ENCODE measurements at regions not wholly inside any gene's neighbourhood (a gene's known extent, or its start where the extent isn't known, plus 50 kb on each side); places are given as distances from the start of the nearest gene placed in this dataset.

DNA sequence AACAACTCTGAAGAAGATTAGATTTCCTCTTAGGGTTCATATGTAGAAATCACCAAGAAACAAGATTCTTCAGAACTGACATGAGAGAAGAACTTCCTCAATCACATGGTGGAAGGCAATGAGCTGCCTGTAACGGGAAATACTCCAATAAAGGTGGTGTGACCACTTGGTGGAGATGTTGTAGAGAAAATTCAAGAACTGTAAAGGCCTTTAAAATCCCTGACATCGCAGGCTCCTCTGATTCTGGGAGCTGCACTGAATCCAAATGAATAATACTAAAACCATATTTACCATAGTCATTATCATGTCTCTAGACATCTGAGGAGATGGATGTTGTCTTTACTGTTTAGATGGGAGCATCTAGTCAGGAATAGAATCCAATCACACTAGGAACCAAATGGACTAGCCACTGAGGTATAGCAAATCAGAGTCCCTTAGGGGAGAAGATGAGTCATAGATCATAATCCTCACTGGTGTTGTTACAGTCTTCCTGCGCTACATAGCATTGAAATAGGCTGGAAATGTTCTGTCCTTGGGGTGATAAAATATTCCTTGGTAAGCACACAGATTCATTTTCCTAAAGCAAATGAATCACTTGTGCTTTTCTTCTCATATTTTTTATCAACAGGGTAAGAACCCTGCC, 321.6 kb upstream of the TENM4 start:
- DNase-seq (ENCODE audit: low read depth) = no peak

DNA sequence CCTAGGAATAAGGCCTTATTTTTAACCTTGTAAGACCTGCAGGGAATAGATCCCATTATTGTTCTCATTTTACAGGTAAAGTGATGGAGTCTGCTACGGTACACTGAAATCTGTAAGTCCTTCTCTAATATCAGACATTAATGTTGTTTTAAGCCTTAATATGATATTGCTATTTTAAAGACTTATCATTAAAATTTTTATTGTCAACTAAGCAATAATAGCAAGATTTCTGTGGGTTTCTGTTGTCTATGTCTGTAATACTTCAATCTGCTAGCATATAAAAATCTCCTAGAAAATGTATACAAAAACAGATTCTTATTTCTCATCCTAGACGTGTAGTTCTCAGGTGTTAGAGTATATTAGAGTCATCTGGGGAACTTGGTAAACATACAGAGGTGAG, 317.5 kb upstream of the TENM4 start:
- DNase-seq (ENCODE audit: low read depth) = no peak

DNA sequence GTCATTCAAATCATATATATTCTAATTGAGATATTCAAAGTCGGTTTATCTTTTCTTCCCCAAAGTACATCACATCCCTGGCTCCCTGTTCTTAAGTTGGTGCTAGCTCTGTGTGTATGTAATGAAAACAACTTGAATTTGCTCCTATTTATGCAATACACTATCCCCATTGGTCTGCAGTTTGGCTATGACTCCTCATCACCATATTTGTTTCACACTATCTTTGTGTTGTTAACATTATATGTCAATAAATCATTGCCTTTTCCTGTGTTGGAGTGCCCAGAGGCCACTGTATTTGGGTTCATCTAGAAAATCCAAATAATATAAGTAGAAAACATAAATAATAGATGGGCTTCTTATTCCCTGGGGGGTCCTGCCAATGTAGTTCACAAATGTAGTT, 306.6 kb upstream of the TENM4 start:
- no peak for DNase-seq (ENCODE audit: low read depth)

DNA sequence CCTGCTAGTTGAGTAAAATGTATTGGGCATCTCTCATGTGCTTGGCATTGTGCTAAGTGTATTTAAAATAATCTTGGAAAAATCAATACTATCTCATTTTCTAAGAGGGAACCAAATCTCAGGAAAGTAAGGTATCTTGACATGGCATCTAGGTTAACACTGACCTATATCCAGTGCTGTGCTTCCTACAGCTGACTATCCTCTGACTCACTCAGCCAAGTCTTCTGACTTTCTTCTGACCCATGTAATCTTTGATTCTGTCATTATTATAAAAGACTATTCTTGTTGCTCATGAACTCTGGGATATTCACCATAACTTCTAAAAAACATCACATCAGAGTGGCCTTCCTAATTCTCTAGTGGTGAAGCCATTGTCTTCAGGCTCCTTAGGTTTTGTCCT, 304.1 kb upstream of the TENM4 start:
- DNase-seq (ENCODE audit: low read depth) = no peak

DNA sequence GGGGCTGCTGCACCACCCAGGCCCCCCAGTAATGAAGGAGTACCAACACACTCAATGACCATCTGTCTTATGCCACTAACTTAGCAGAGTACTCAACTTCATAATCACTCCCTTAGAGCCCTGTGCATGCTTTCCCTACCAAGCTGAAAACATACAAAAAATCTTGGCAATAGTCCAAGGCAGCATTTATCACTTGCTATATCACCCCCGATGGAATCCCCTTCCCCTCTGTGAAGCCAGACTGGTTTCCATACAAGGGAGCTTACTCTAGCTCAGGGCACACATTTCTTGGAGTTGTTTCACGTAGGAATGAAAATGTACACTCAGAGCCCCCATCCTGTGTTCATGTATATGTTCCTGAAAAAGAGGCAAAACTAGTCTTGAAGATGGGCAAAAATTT, 301.3 kb upstream of the TENM4 start:
- no peak for DNase-seq (ENCODE audit: low read depth)

DNA sequence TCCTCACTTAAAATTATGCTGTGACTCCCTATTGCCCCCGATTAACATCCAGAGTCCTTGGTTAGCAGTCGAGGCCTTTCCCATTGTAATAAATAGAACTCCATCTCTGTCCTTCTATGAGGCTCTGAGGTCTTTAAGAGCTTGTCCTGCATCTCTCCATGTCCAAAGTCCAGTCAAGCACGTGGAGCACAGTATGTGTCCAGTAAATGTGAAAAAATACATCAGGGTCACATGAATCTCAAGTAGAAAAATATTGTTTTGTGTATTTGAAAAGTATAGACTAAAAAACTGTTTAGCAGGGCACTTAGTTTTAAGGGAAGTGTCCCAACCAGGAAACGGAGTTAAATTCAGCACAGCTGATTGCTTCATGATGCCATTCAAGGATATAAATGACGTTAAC, 298.8 kb upstream of the TENM4 start:
- no peak for DNase-seq (ENCODE audit: low read depth)

DNA sequence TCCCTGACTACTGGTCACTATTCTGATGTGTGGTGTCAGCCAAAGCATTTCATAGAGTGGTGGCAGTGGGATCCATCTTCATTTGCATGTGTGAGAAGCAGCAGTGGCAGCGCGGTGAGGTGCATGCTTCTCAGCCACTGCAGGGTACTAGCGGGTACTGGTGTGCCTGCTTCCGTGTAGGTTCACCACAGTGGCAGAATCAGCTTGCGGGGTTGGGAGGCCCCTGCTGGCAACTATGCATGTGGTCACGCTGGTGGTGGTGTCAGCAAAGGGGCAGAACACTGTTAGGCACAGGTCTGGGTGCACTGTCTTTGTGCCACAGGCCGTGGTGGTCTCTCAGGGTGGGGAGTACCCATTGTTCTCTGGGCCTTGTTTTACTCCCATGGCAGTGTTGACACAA, 286.4 kb upstream of the TENM4 start:
- no peak for DNase-seq (ENCODE audit: low read depth)

DNA sequence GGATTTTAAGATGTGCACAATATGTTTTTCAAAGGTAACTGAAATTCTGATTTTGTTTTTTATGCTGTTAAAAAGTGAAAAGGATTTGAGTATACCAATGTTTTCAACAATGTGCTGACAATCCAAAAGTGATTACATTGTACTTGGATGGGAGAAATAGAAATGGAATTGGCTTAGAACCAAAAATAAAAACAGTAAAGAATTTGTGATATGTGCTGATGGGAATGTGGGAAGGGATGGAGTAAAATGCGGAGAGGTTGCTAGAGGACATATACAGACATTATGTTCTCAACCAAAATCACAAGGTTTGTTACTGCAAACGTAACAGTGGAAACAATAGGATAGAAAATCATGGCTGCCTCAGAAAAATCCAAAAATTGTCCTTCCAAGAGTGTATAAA, 279.3 kb upstream of the TENM4 start:
- no peak for DNase-seq (ENCODE audit: low read depth)

DNA sequence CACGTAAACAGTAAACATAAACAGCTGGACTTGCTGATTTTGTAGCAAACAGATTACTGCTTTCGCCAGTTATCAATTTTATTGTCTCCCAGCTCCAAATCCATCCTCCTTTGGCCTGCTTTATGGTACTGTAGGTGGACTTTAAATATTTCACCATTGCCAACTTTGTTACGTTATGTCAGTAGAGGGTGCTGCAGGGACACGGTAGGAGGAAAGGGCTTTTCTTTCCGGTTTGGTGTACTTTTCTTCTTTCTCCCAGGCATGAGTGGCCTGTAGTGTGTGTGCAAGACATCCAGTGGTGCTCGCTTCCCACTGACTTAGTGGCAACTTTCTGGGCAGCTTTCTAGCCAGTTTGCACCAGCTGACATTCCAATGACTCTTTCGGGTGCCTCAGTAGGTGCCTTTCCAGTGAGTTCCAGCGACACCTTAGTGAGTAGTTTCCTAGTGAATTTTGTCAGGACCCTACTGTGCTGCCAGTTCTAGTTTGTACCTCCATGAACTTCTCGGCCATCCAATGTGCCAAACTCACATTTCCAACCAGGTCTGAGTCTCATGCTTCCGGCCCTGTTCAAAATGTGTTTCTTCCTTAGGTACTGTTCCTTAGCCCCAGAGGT, 267.6 kb upstream of the TENM4 start:
- DNase-seq (ENCODE audit: low read depth) = no peak

DNA sequence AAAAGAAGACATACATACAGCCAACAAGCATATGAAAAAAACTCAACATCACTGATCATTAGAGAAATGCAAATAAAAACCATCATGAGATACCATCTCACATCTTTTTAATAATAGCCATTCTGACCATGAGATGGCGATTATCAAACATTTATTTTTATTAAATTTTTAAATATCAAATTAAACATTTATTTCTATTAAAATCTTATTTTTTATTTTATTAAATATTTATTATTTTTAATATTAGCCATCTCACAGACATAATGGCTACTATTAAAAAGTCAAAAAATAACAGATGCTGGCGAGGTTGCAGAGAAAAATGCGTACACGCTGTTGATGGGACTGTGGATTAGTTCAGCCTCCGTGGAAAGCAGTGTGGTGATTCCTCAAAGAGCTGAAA, 264.8 kb upstream of the TENM4 start:
- no peak for DNase-seq (ENCODE audit: low read depth)

DNA sequence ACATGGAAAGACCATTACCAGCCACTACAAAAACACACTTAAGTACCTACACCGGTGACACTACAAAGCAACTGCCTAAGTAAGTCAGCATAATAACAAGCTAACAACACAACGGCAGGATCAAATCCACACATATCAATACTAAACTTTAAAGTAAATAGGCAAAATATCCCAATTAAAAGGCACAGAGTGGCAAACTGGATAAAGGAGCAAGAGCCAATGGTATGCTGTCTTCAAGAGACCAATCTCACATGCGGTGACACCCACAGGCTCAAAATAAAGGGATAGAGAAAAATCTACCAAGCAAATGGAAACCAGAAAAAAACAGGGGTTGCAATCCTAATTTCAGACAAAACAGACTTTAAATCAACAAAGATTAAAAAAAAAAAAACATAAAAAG, 261.5 kb upstream of the TENM4 start:
- no peak for DNase-seq (ENCODE audit: low read depth)

DNA sequence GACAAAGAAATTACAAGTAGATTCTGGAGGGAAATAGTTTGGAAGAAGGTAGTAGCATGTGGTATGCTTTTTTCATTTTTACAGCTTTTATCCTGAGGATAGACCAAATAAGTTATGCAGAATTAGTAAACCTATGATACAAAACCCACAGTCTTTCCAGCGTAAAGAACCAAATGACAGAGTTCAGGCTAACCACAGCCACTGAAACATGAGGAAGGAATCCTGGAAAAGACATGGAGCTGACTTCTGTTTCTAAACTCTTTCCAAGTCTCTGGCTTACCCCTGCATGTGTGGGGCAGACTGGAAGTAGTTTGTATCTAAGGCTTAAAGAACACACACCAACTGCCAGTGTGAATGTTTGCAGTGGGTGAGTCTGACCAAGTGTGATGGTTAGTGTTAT, 258.4 kb upstream of the TENM4 start:
- no peak for DNase-seq (ENCODE audit: low read depth)

DNA sequence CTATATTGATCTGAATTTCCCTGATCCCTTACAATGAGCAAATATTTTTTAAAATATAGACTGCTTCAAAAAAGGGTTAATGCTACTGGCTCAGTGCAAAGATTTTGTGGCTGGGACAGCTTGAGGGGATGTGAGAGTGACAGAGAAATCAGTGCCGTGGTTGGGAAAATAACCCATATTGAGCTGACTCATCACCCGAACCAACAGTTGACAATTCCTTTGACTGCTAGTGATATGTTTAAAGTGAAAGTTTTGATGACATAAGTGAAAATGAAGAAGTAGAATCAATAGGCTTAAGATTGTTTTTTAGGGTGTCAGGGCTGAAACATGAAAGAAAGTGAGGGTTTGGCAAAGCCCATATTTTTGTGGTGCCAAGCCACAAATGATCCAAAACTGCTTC, 257.1 kb upstream of the TENM4 start:
- DNase-seq (ENCODE audit: low read depth) = no peak

DNA sequence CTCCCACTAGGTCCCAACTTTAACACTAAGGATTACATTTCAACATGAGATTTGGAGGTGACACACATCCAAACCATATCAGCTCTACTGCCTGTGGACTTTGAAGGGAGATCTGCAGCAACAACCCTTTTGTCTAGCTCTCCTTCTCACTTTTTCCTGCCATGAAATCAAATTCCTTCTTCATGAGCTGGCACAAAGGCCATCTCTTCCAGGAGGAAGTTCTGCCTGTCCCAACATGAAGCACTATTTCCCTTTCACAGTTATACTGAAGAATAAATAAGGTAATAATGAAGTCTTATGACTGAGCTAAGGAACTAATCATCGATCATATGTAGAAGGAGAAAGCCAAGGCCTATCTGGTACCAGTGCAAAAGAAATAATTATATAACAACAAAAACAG, 253.5 kb upstream of the TENM4 start:
- no peak for DNase-seq (ENCODE audit: low read depth)

DNA sequence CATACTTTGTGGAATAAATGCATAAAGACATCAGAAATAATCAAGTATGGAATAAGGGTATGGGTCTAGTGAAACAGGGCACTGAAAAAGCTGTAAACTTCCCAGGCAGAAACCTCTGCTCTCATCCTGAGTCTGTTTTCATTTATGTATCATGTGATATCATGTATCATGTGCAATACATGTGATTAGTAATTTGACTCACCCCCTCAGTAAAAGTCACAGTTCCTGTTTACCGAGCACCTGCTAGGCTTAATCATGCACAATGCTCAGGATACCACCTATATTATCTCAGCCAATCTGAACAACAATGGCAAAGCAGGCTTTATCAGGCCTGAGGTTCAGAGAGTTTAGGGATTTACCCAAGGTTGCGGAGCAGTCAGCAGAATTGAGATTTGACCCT, 250.6 kb upstream of the TENM4 start:
- DNase-seq (ENCODE audit: low read depth) = no peak

DNA sequence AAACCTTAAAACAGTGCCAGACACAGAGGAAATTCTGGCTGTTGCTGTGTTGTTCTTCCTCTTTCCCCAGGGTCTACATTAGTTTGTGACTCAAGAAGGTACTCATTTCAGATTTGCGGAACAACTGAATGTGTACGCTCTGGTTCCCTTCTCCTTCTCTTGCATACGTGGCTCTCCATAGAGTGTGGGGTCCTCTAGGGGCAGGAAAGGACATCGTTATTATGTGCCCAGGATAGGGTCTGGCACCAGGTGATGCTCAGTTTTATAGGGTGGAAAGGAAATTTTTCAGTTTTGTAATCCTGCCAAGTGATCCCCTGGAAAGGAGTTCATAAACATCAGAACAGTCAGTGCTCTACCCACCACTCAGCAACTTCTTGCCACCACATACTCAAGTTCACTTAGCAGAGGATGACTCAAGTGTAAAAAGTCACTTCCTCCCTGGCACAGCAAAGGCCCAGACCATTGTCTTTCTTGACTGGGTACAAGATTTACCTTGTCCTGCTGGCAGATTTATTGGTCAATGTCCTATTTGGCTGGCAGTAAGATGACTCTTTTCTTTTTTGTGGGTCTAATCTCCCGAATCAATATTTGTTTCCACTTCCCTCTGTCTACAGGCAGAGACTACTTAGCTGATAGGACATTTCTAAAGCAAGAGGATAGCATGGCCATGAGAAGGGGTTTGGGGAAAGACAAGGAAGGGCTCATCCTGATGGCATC, 246.0 kb upstream of the TENM4 start:
- no peak for DNase-seq (ENCODE audit: low read depth)

DNA sequence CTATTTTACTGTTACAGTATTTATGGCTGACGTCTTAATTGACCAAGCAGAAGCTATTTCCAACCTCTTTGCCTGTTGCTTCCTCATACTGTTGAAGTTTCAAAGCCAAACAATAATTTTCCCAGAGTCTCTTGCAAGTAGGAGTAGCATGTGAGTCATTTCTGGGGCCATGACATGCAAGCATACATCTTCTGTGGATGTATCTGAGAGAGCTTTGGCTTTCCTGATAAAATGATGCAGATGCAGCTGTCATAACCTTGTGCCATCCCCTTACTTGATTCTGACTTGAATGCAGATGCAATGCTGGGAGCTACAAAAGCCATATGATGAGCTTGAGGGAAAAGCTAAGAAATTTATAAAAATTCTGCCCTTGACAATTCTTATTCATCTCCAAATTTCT, 243.1 kb upstream of the TENM4 start:
- DNase-seq (ENCODE audit: low read depth) = no peak

DNA sequence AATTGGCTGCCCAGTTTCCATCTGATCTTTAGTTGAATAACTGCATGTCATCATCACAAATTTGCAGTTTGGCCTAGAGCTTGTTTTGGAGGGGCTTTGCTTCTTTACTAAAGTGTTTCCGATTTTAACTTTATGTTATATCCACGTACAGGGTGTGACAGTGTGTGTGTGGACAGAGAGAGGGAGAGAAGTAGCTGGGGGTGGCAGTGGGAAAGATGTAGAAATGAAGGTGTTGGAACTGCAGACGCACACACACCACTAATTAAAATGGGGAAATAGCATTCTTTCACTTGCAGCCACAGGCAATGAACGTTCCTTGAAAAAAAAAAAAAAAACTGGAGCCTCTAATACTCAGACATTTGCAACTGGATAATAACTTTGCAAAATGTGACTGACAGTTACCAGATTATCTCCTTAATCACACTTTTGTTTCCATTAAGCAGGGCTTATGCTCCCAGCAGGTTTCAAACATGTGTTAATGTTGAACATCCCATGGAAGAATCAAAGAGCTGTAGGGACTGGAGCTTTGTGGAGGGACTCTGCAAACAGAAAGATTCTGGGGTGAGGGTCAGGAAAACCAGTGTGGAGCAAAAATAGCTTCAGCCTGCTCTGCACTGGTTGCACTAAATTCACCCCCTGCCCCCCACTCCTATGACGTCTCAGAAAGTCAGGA, 238.1 kb upstream of the TENM4 start:
- no peak for DNase-seq (ENCODE audit: low read depth)

DNA sequence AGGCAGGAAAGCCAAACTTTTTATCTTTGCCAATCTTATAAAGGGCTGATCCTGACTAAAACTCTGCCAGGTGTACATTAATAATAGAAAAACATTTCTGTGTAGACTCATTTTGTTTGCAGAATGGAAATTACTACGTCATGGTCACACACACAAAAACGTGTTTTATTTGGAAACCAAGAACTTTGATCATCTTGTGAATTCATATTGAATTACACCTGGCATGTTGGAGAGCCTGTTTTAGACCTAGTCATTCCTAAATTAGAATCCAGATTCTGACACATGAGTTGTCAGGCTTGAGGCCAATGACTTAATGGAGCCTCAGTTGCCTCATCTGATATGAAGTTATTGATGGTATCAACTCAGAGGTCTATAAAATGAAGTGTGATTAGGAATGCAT, 235.6 kb upstream of the TENM4 start:
- DNase-seq (ENCODE audit: low read depth) = no peak

DNA sequence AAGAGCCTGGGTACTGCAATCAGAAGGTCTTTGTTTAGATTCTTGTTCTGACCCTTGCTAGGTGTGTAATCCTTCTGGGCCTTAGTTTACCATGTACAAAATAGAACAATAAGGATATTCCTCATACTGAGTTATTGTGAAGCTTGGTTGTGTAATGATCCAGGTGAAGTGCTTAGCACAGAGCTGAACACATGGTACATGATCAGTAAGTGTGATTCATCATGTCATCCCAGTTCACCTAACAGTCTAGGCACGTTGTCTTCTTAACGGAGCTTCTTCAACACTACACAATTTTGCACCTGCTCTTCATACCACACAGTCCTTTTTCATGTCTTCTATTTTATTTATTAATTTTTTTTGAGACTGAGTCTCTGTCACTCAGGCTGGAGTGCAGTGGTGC, 234.3 kb upstream of the TENM4 start:
- no peak for DNase-seq (ENCODE audit: low read depth)

DNA sequence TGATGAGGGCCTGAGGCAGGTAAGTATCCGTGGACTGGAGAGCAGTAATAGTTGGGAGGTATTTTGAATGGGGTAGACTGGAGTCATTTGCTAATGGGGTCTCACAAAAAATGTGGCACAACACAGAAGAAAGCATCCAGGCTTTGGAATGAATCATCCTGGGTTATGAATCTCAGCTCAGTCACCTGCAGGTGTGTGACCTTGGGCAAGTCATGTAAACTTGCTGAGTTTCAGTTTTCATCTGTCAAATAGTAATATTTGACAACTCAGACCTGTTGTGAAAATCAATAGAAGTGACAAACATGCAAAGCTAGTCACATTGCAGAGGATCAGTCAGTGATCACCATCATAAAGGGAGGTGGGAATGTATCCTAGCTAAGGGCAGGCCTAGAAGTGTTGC, 232.0 kb upstream of the TENM4 start:
- DNase-seq (ENCODE audit: low read depth) = no peak

DNA sequence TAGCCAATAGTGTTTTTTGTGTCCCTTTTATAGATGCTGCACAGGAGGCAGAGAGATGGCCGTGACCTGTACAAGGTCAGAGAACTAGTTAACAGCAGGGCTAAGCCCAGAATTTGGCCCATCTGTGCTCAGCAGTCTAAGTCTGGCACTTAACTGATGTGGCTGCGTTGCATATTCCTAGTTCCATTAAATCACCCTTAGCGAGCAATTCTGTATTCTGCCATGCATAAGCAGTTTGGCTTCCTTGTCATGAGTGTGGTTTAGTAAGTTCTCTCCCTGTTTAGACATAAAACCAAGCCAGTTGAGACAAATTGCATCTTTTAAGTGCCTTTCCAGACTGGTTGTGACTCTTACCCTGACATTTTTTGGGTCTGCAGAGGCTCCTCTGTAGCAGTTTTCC, 230.6 kb upstream of the TENM4 start:
- no peak for DNase-seq (ENCODE audit: low read depth)

DNA sequence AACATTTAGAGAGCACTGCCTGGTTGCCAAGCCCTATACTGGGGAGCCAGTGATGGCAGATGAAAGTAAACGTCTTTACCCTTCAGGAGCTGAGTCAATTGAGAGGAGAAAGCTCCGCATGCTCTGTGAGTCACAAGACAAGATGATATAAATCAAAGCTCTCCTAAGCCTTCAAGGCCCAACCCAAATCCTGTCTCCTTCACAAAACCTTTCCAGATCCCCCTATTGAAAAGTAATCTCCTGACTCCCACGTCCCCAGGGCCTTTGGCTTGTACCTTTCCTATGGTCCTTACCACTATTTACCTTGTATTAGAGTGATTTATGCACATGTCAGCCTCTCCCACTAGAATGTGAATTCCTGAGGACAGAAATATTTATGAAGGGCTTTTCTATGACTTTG, 230.1 kb upstream of the TENM4 start:
- no peak for DNase-seq (ENCODE audit: low read depth)
